Sigmoid colon (tissue), 4 donors: ENCODE measurements at regions not wholly inside any gene's neighbourhood (a gene's known extent, or its start where the extent isn't known, plus 50 kb on each side); places are given as distances from the start of the nearest gene placed in this dataset.

Source experiments
- POLR2A ChIP-seq, 2 donors: fragments of 450-650 bp; IDR thresholded peaks; one replicate each; pipeline ENCODE4 v1.6.1; 2016; ENCODE audit warnings: antibody characterized with exemption in 2 of 2, mild to moderate bottlenecking in 2 of 2, moderate library complexity in 2 of 2
- POLR2AphosphoS5 ChIP-seq, 4 donors: sonication (generic); formaldehyde crosslinking; IDR thresholded peaks; one replicate each; pipeline ENCODE4 v1.6.1; 2017; ENCODE audit warnings: antibody characterized with exemption in 4 of 4
- TF ChIP-seq, protein P1 (sequence below), 4 experiments: fragments of 450-650 bp in 3 of 4; fragments of 200-600 bp in 1 of 4; IDR thresholded peaks; one replicate each; pipeline ENCODE4 v1.5.1; 2016 to 2019; ENCODE audit warnings: antibody characterized with exemption in 4 of 4, mild to moderate bottlenecking in 3 of 4, moderate library complexity in 2 of 4

DNA sequence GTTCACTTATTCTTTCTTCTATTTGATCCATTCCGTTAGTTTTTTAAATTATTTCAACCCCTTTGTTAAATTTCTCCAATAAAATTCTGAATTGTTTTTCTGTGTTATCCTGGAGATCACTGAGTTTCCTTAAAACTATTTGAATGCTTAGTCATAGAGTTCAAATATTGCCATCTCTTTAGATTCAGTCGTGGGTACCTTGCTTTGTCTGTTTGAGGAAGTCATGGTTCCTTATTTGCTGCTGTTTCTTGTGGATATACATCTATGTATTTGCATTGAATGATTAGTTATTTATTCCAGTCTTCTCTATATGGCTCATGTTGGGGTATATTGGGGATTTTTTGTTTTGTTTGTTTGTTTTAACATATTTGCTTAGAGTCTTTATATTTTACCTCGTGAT, 80.6 kb downstream of the HINT1 start:
- TF ChIP-seq, protein P1, sequence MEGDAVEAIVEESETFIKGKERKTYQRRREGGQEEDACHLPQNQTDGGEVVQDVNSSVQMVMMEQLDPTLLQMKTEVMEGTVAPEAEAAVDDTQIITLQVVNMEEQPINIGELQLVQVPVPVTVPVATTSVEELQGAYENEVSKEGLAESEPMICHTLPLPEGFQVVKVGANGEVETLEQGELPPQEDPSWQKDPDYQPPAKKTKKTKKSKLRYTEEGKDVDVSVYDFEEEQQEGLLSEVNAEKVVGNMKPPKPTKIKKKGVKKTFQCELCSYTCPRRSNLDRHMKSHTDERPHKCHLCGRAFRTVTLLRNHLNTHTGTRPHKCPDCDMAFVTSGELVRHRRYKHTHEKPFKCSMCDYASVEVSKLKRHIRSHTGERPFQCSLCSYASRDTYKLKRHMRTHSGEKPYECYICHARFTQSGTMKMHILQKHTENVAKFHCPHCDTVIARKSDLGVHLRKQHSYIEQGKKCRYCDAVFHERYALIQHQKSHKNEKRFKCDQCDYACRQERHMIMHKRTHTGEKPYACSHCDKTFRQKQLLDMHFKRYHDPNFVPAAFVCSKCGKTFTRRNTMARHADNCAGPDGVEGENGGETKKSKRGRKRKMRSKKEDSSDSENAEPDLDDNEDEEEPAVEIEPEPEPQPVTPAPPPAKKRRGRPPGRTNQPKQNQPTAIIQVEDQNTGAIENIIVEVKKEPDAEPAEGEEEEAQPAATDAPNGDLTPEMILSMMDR (IDR thresholded peaks at IDR 0.05): no peak
- no peak for TF ChIP-seq POLR2AphosphoS5 (IDR thresholded peaks at IDR 0.05)
- TF ChIP-seq POLR2A (IDR thresholded peaks at IDR 0.05): no peak
